Right lobe of liver (tissue), 6 donors: ENCODE measurements at regions not wholly inside any gene's neighbourhood (a gene's known extent, or its start where the extent isn't known, plus 50 kb on each side); places are given as distances from the start of the nearest gene placed in this dataset.

ENCODE experiments used
- ATAC-seq, 4 donors: fragments of 200-7000 bp; cut with Tn5 transposase; one replicate each; pipeline ENCODE4 v1.9.1; 2020; ENCODE audit warnings: mild to moderate bottlenecking in 4 of 4, moderate library complexity in 4 of 4
- DNase-seq, 3 donors: peaks; one replicate each; pipeline ENCODE4 v3.0.0-alpha.2; 2020
- H3K27ac ChIP-seq, 3 donors: fragments of 200-600 bp; one replicate each; pipeline ENCODE4 v1.8.0; 2022
- H3K27me3 ChIP-seq, 2 donors: fragments of 200-600 bp; one replicate each; pipeline ENCODE4 v1.8.0; 2022
- H3K36me3 ChIP-seq, 4 donors: fragments of 200-600 bp; sonication (generic) in 1 of 4; one replicate each; pipeline versions ENCODE4 v1.5.1 to v1.8.0; 2017 to 2022; ENCODE audit warnings: control low read depth in 1 of 4
- H3K4me1 ChIP-seq, 4 donors: fragments of 200-600 bp; sonication (generic) in 1 of 4; one replicate each; pipeline versions ENCODE4 v1.5.1 to v1.8.0; 2017 to 2022; ENCODE audit warnings: control low read depth in 1 of 4
- H3K4me3 ChIP-seq, 3 donors: fragments of 200-600 bp; one replicate each; pipeline ENCODE4 v1.8.0; 2022
- H3K9me3 ChIP-seq, 4 donors: fragments of 200-600 bp; sonication (generic) in 1 of 4; one replicate each; pipeline versions ENCODE4 v1.5.1 to v1.8.0; 2017 to 2022; ENCODE audit warnings: control low read depth in 1 of 4
- POLR2A ChIP-seq: fragments of 450-650 bp; IDR thresholded peaks from one replicate; pipeline ENCODE4 v1.6.1; 2017; ENCODE audit warnings: antibody characterized with exemption, mild to moderate bottlenecking
- WGBS: methylation state at CpG from one replicate; pipeline ENCODE4 v1.1.6; 2018; ENCODE audit warnings: low coverage, low lambda C conversion rate; ENCODE audit not compliant: insufficient coverage; ENCODE audit errors: missing lambda C conversion rate; 5-methylcytosine and 5-hydroxymethylcytosine counted together
- intact Hi-C, 2 donors: fragments of 100-400 bp; cut with DNase I; formaldehyde crosslinking; loops; one replicate each; pipeline versions ENCODE4 v1.11.2 to v1.14.1; 2022
- TF ChIP-seq, protein P1 (sequence below), 4 donors: fragments of 200-600 bp in 3 of 4; fragments of 450-650 bp in 1 of 4; IDR thresholded peaks; one replicate each; pipeline versions ENCODE4 v1.5.1 to v1.8.0; 2016 to 2022; ENCODE audit warnings: antibody characterized with exemption in 4 of 4, mild to moderate bottlenecking in 2 of 4
- donor health status: DM: no; HTN: yes; CAD: no.
- donor health status: DM: no; HTN: no; CAD: no.
- donor health status: DM: no; HTN: no; CAD: no.
- donor health status: DM: no; HTN: yes; CAD: no.
- donor health status: DM: no; HTN: yes; CAD: no.

DNA sequence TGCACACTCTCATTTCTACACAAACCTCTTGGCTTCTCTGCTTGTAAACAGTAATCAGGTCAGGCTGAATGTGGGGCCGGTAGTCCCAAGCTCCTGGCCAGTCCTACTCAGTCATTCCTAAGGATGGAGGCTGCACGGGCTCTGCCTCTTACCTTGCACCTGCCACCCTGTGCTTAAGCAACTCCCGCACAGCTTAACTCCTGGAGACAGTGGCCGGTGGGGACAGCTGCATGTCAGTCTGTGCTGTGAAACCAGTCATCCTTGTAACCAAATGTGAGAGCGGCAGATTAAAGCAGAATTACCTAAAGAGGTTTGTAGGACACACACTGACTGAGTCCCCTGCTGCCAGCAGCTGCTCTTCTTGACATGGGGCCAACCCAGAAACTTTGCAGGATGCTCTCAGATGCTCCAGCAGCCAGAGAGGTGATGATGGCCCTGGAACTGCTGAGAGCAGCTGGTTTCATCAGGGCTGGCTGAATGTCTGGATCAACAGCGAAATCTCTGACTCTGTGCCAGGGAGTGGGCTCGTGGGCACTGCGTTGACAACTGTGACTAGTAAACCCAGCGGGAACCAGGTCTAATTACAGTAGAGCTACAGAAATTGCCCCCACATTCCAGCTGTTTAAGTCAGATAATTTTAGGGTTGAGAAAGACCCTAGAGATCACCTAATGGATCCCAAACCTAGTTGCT lies 123.7 kb downstream of the ANAPC4 start:
- no peak for ATAC-seq
- Histone ChIP-seq H3K36me3 (no peaks in the 10 kb centered on the region), H3K4me1 (no peaks in the 10 kb centered on the region), H3K4me3 (no peak overlapping the region), H3K27me3 (no peaks in the 10 kb centered on the region), H3K9me3 (no peaks in the 10 kb centered on the region), H3K27ac (no peak overlapping the region)
- DNase-seq = no peak
- TF ChIP-seq, protein P1, sequence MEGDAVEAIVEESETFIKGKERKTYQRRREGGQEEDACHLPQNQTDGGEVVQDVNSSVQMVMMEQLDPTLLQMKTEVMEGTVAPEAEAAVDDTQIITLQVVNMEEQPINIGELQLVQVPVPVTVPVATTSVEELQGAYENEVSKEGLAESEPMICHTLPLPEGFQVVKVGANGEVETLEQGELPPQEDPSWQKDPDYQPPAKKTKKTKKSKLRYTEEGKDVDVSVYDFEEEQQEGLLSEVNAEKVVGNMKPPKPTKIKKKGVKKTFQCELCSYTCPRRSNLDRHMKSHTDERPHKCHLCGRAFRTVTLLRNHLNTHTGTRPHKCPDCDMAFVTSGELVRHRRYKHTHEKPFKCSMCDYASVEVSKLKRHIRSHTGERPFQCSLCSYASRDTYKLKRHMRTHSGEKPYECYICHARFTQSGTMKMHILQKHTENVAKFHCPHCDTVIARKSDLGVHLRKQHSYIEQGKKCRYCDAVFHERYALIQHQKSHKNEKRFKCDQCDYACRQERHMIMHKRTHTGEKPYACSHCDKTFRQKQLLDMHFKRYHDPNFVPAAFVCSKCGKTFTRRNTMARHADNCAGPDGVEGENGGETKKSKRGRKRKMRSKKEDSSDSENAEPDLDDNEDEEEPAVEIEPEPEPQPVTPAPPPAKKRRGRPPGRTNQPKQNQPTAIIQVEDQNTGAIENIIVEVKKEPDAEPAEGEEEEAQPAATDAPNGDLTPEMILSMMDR (IDR thresholded peaks at IDR 0.05) = no peak
- TF ChIP-seq POLR2A = no peak
- intact Hi-C loops = no loop called here
- 64% methylated on average over 7 of the region's 9 CpGs for WGBS

DNA sequence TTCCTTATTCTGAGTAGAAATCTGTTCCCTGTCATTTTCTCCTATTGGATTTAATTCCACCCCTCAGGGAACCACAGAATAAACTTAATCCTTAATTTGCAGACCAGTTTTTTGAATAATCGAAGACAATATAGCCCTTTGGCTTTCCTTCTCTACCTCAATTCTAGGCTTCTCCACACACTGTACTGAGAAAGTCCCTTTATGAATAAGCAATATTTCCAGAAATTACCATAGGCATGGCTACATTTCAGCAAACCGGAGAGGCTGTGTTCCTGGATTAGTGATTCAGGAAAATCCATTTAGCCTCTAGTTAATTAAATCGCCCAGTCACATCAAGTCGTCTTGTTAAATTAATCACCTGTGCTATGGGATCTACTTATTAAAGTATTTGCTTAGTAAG lies 125.1 kb downstream of the ANAPC4 start:
- TF ChIP-seq POLR2A = no peak
- TF ChIP-seq, protein P1 (IDR thresholded peaks at IDR 0.05) = no peak
- no peaks in the 10 kb centered on the region for H3K27me3 ChIP-seq
- no peak for ATAC-seq
- no peaks in the 10 kb centered on the region for H3K4me1 ChIP-seq
- no peak for DNase-seq
- WGBS = 82% methylated on average over 4 of the region's 4 CpGs
- H3K36me3 ChIP-seq = no peaks in the 10 kb centered on the region
- H3K4me3 ChIP-seq = no peak overlapping the region
- intact Hi-C loops = no loop called here
- no peaks in the 10 kb centered on the region for H3K9me3 ChIP-seq
- no peak overlapping the region for H3K27ac ChIP-seq

DNA sequence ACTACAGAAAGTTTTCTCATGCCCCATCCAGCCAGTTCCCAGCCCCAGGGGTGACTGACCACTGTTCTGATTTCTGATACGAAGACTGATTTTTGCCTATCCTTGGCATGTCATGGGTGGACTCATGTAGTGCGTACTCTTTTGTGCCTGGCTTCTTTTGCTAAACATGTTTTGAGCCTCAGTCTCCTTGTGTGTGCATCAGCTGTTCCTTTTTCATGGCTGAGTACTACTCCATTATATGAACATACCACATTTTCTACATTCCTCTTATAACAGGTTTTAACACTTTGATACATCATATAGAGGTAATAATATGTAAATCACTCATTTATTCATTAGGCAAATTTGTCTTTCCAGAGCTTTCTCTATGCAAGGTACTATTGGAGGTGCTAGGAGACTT lies 126.7 kb downstream of the ANAPC4 start:
- no peaks in the 10 kb centered on the region for H3K36me3 ChIP-seq
- WGBS = 89% methylated on average over 2 of the region's 2 CpGs

DNA sequence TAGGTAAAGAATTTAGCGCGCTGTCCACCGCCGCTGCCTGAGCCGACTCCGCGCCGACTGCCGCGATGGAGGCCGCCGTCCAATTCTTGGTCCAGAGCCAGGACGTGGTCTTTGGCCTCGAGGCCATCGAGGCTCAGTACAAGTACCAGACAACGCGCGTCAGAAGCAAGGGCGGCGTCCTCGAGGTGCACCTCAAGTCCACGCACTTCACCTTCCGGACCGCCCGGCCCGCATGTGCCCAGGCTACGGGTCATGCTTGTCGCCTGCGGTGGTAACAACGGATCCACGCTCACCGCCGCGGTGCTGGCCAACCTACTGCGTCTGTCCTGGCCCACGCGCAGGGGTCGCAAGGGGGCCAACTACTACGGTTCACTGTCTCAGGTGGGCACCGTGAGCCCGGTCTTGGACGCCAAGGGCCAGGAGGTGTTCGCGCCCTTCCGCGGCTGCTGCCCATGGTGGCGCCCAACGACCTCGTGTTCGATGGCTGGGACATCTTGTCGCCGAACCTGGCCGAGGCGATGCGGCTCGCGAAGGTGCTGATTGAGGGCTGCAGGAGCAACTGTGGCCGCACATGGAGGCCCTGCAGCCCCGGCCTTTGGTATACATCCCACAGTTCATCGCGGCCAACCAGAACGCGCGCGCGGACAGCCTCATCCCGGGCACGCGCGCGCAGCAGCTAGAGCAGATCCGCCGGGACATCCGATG lies 128.0 kb downstream of the ANAPC4 start:
- intact Hi-C loops = no loop called here
- no peaks in the 10 kb centered on the region for H3K4me1 ChIP-seq
- DNase-seq (no peak), ATAC-seq (peak in 1 of 4 donors; percentile 27)
- H3K9me3 ChIP-seq = no peaks in the 10 kb centered on the region
- TF ChIP-seq, protein P1 (IDR thresholded peaks at IDR 0.05) = no peak
- TF ChIP-seq POLR2A = no peak
- WGBS = 95% methylated on average over 30 of the region's 74 CpGs
- no peaks in the 10 kb centered on the region for H3K36me3 ChIP-seq
- H3K4me3 ChIP-seq = no peak overlapping the region
- no peaks in the 10 kb centered on the region for H3K27me3 ChIP-seq
- no peak overlapping the region for H3K27ac ChIP-seq

More for the DNA sequence above, 126.7 kb downstream of the ANAPC4 start:
- no peak overlapping the region for H3K27ac ChIP-seq
- DNase-seq (no peak), ATAC-seq (no peak)
- TF ChIP-seq, protein P1 (IDR thresholded peaks at IDR 0.05) = no peak
- no peak for TF ChIP-seq POLR2A
- H3K27me3 ChIP-seq = no peaks in the 10 kb centered on the region
- no peaks in the 10 kb centered on the region for H3K9me3 ChIP-seq
- intact Hi-C loops = no loop called here
- no peaks in the 10 kb centered on the region for H3K4me1 ChIP-seq
- H3K4me3 ChIP-seq = no peak overlapping the region
